GM21825 (cell line): ENCODE measurements at regions not wholly inside any gene's neighbourhood (a gene's known extent, or its start where the extent isn't known, plus 50 kb on each side); places are given as distances from the start of the nearest gene placed in this dataset.
"Not testable (repeated sequence)": the region's sequence is repeated elsewhere in the genome, so short reads cannot be mapped to it uniquely, and the experiment has no call there.

ENCODE experiments used
- ATAC-seq: cut with Tn5 transposase; IDR thresholded peaks from one replicate; pipeline ENCODE4 v1.9.1; 2021; ENCODE audit warnings: mild to moderate bottlenecking, moderate library complexity; ENCODE audit not compliant: unreplicated experiment

- ATAC-seq: not testable (repeated sequence)
Measured at GRCh38 chr6:120931520-120932180, 402.6 kb downstream of the TBC1D32 start.

- not testable (repeated sequence) for ATAC-seq
Measured at GRCh38 chr6:120930500-120930899, 403.8 kb downstream of the TBC1D32 start.

DNA sequence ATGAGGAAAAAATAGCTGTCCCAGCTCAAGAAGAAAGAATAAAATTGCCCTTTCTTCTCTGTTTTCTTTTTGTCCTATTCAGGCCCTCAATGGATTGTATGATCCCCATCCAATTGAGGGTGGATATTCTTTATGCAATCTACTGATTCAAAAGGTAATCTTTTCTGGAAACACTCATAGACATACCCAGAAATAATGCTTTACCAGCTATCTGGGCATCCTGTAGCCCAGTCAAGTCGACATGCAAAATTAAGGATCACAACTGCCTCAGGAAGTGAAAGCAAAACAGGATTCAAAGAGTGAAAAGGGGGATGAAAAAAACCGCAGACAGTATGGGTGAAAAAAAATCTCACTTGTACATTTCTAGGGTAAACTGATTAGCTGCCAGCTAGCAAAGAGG, 410.1 kb downstream of the TBC1D32 start:
- ATAC-seq: no peak

DNA sequence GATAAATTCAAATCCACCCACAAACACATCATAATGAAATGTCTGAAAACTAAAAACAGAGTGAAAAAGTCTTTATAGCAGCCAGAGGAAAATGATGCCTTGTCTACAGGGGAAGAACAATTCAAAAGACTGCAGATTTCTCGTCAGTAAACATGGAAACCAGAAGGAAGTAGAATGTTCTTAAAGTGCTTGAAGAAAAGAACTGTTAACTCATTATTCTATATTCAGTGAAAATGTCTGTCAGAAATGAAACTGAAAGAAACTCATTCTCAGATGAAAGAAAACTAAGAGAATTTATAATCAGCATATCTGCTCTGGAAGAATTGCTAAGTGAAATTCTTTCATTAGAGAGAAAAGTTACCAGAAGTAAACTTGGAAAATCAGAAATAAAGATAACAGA, 416.1 kb downstream of the TBC1D32 start:
- ATAC-seq: no peak

DNA sequence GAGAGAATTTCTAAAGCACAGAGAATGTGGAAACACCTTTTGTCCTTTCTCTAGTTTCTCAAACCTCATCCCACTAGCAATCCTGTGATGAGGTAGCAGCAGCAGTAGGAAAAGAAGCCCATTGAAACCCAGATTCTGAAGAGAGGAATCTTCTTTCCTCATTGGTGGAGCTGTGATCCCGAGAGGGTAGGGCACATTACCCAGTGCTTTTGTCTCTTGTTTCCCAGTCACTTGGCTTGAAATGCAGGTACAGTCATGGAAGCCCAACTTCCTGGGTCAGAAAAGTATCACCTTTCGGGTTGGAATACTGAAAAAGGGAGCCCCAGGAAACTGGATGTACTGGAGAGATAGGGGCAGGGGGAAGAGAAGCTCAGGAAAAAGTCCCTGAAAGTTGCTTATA, 417.4 kb downstream of the TBC1D32 start:
- ATAC-seq: no peak

- ATAC-seq: no peak
Measured at GRCh38 chr6:120913486-120913885, 420.8 kb downstream of the TBC1D32 start.

- no peak for ATAC-seq
Measured at GRCh38 chr6:120908767-120909166, 425.5 kb downstream of the TBC1D32 start.

- no peak for ATAC-seq
Measured at GRCh38 chr6:120903836-120904235, 430.4 kb downstream of the TBC1D32 start.

DNA sequence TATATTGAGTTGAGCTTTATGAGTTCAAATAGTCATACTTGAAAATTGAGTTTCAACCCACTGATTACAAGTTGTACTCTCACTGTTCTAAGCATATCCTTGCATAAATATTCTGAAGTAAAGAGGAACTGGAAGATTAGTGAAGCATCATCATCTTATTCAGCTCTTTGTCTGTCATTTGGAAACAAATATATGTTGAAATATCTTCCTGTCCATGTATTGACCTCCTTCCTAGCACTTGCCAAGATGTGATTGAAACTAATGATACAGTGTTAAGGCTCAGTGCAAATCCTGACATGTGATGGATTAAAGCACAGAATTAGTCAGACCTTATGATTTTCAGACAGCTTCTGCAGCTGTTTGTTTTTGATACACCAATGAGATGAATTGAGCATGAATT, 434.3 kb downstream of the TBC1D32 start:
- no peak for ATAC-seq

DNA sequence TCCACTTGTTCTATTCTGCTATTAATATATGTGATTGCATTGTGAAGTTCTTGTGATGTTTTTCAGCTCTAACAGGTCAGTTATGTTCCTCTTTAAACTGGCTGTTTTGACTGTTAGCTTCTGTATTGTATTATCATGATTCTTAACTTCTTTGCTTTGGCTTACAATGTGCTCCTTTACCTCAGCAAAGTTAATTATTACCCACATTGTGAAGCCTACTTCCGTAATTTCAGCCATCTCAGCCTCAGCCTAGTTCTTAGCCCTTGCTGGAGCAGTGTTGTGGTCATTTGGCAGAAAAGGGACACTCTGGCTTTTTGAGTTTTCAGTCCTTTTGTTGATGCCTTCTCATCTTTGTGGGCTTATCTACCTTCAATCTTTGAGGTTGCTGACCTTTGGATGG, 440.2 kb downstream of the TBC1D32 start:
- peak; percentile 75 for ATAC-seq

GRCh38 chr6:120876931-120877330, 457.3 kb downstream of the TBC1D32 start:
- no peak for ATAC-seq

- ATAC-seq: peak; percentile 51
Measured at GRCh38 chr6:120876424-120876823, 457.9 kb downstream of the TBC1D32 start.

DNA sequence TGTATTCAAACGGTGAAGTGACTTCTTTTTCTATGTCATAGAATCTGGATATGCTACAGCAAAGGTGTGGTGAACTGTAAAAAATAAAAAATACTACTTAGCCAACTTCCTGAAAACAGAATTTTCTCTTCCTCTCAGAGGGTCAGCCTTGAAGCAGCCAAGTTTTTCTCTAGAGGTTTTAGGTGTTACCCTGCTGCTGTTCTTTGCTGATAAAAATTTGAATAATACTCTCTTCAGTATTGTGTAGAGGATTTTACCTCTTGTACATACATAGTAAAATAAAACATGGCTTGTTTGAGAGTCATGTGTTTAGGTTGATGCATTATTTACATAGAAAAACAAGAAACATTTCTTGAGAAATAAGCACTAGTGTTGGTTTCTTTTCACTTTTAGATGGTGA, 458.4 kb downstream of the TBC1D32 start:
- ATAC-seq: peak; percentile 48

- ATAC-seq: no peak
Measured at GRCh38 chr6:120874422-120874821, 459.9 kb downstream of the TBC1D32 start.

DNA sequence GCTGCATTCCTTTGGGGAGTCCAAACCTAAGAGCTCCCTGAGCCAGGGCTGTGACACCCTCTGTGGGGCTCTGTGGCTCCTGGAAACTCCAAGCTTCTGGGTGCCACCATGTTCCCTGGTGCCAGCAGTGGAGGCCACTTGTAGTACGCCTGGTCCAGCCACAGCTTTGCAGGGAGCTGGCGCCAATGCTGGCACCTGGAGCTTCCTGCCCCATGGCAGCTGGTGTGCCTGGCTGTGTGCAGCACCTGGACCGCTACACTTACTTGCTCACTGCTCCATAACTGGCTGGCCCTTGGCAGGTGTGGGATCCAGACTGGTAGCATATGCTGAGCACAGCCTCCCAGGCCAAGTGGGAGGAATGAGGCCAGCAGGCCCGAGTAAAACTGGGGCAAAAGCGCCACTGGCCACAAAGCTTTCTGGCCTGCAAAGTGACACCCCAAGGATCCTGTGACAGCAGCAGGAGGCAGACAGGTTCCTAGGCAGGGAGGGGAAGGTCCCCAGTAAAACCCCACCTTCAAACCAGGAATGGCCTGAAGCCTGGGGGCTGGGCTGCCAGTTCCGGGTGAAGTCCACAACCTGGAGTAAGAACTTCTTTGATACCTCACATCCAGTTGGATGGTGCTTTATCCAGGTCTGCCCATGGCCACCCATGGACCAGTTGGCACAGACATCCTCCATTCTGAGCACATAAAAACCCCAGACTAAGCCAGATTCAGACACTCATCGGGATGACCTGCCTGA, 461.0 kb downstream of the TBC1D32 start:
- no peak for ATAC-seq

DNA sequence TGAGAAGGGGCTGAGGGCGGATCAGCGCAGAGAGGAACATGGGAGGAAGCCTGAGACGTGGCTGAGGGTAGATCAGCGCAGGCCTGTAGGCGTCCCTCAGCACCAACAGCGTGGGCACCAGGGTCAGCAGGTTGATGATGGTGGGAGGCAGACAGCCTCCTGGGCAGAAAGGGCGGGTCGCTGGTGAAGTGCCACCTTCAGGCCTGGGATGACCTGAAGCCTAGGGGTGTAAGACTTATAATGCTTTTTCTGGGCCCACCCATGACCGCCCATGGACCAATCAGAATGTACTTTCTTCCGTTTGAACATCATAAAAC, 462.1 kb downstream of the TBC1D32 start:
- no peak for ATAC-seq

GRCh38 chr6:120871416-120872261, 462.6 kb downstream of the TBC1D32 start:
- ATAC-seq: no peak

- no peak for ATAC-seq
Measured at GRCh38 chr6:120869397-120869796, 464.9 kb downstream of the TBC1D32 start.

GRCh38 chr6:120857422-120857821, 476.9 kb downstream of the TBC1D32 start:
- ATAC-seq: no peak

- ATAC-seq: no peak
Measured at GRCh38 chr6:120854583-120854982, 479.7 kb downstream of the TBC1D32 start.

GRCh38 chr6:120853489-120853888, 480.8 kb downstream of the TBC1D32 start:
- no peak for ATAC-seq
